B cell (primary cell): ENCODE measurements at regions not wholly inside any gene's neighbourhood (a gene's known extent, or its start where the extent isn't known, plus 50 kb on each side); places are given as distances from the start of the nearest gene placed in this dataset.

Experiments
- ATAC-seq: fragments of 200-7000 bp; cut with Tn5 transposase; one replicate; pipeline ENCODE4 v1.10.0; 2021; ENCODE audit warnings: low read depth, mild to moderate bottlenecking, moderate number of reproducible peaks, moderate library complexity
- CTCF ChIA-PET: fragments of 350-600 bp; sonication (Branson Sonifier 250); formaldehyde crosslinking; loops from one replicate; lab custom pipeline; 2021; ENCODE audit warnings: antibody characterized with exemption, inconsistent platforms; lab: Charles Lee
- POLR2A ChIA-PET: fragments of 350-600 bp; sonication (Branson Sonifier 250); formaldehyde crosslinking; loops from one replicate; lab custom pipeline; 2021; ENCODE audit warnings: antibody characterized with exemption; lab: Charles Lee
- DNase-seq: peaks from one replicate; pipeline ENCODE4 v3.0.0; 2013
- H2AFZ ChIP-seq: 2 replicates; pipeline ENCODE4 v1.6.1; 2012; ENCODE audit warnings: mild to moderate bottlenecking, low read depth, low read length; ENCODE audit not compliant: insufficient read depth, poor library complexity, severe bottlenecking
- H3K27ac ChIP-seq, 2 donors: 1 replicate in 1 of 2; 2 replicates in 1 of 2; pipeline ENCODE4 v1.5.1; 2012 to 2013; ENCODE audit warnings: low read length in 2 of 2, mild to moderate bottlenecking in 2 of 2, moderate library complexity in 1 of 2
- H3K27me3 ChIP-seq, 4 experiments: fragments of 200-600 bp in 1 of 4; sonication (generic) in 1 of 4; replicated peaks in 1 of 4; 1 replicate in 2 of 4; 2 replicates in 2 of 4; pipeline versions ENCODE4 v1.6.1 to v1.7.0; 2013 to 2016; ENCODE audit warnings: low read length in 3 of 4, mild to moderate bottlenecking in 2 of 4, mixed read lengths in 1 of 4, moderate library complexity in 1 of 4; ENCODE audit not compliant: insufficient read depth in 4 of 4, control insufficient read depth in 3 of 4; ENCODE audit errors: control extremely low read depth in 1 of 4
- H3K36me3 ChIP-seq, 2 experiments: replicated peaks in 1 of 2; 1 replicate in 1 of 2; 2 replicates in 1 of 2; pipeline versions ENCODE4 v1.6.1 to v1.7.1; 2013; ENCODE audit warnings: low read length in 1 of 2; ENCODE audit not compliant: insufficient read depth in 2 of 2, control insufficient read depth in 1 of 2; ENCODE audit errors: control extremely low read depth in 1 of 2, extremely low read depth in 1 of 2
- H3K4me1 ChIP-seq, 2 donors: fragments of 200-600 bp in 1 of 2; sonication (generic) in 1 of 2; 1 replicate in 1 of 2; 2 replicates in 1 of 2; pipeline versions ENCODE4 v1.5.1 to v1.6.1; 2013 to 2017; ENCODE audit warnings: low read length in 2 of 2; ENCODE audit not compliant: control insufficient read depth in 2 of 2, insufficient read depth in 2 of 2
- H3K4me2 ChIP-seq: replicated peaks from 2 replicates; pipeline ENCODE3; 2012; ENCODE audit warnings: mild to moderate bottlenecking, low read depth, low read length; ENCODE audit not compliant: poor library complexity, severe bottlenecking
- H3K4me3 ChIP-seq, 5 experiments: fragments of 200-600 bp in 1 of 5; sonication (generic) in 1 of 5; 1 replicate in 3 of 5; 2 replicates in 2 of 5; pipeline versions ENCODE4 v1.5.1 to v1.7.0; 2011 to 2016; ENCODE audit warnings: low read length in 4 of 5, mild to moderate bottlenecking in 4 of 5, low read depth in 2 of 5, control low read depth in 1 of 5, moderate library complexity in 1 of 5; ENCODE audit not compliant: insufficient read depth in 1 of 5; ENCODE audit errors: control extremely low read depth in 1 of 5, extremely low read depth in 1 of 5
- H3K79me2 ChIP-seq: fragments of 200-600 bp; sonication (generic); one replicate; pipeline ENCODE4 v1.6.0; 2016; ENCODE audit warnings: low read length; ENCODE audit not compliant: control insufficient read depth, insufficient read depth
- H3K9ac ChIP-seq: fragments of 200-600 bp; sonication (generic); 2 replicates; pipeline ENCODE4 v1.6.1; 2017; ENCODE audit warnings: mild to moderate bottlenecking, low read length, moderate library complexity
- H3K9me3 ChIP-seq, 3 donors: one replicate each; pipeline versions ENCODE4 v1.6.1 to v1.7.1; 2013; ENCODE audit warnings: low read length in 2 of 3; ENCODE audit not compliant: control insufficient read depth in 2 of 3, insufficient read depth in 1 of 3; ENCODE audit errors: control extremely low read depth in 1 of 3
- H4K20me1 ChIP-seq: 2 replicates; pipeline ENCODE4 v1.6.0; 2012; ENCODE audit warnings: mild to moderate bottlenecking, low read length; ENCODE audit not compliant: insufficient read depth, control insufficient read depth, poor library complexity, severe bottlenecking
- H3K27ac Mint-ChIP-seq: one replicate; pipeline ENCODE4 v1.8.0; 2021; ENCODE audit warnings: mixed read lengths
- H3K27me3 Mint-ChIP-seq: one replicate; pipeline ENCODE4 v1.8.0; 2021; ENCODE audit warnings: mixed read lengths
- H3K4me1 Mint-ChIP-seq: one replicate; pipeline ENCODE4 v1.8.0; 2021; ENCODE audit warnings: mixed read lengths
- H3K4me3 Mint-ChIP-seq: one replicate; pipeline ENCODE4 v1.8.0; 2021; ENCODE audit warnings: mixed read lengths
- H3K9me3 Mint-ChIP-seq: one replicate; pipeline ENCODE4 v1.8.0; 2022; ENCODE audit warnings: mixed read lengths; ENCODE audit not compliant: insufficient read depth
- EZH2 ChIP-seq: IDR thresholded peaks from 2 replicates; pipeline ENCODE4 v1.6.1; 2012; ENCODE audit warnings: borderline replicate concordance, low read depth, mild to moderate bottlenecking, moderate library complexity, low read length; ENCODE audit not compliant: insufficient read depth, poor library complexity, severe bottlenecking
- WGBS: methylation state at CpG from one replicate; pipeline ENCODE4 v1.1.5; 2013; ENCODE audit warnings: missing lambda C conversion rate; ENCODE audit not compliant: insufficient coverage; 5-methylcytosine and 5-hydroxymethylcytosine counted together
- intact Hi-C: fragments of 100-400 bp; cut with micrococcal nuclease; formaldehyde crosslinking; loops from one replicate; pipeline ENCODE4 v1.10.0; 2022
- TF ChIP-seq, protein P1 (sequence below): fragments of 200-600 bp; IDR thresholded peaks from one replicate; pipeline ENCODE4 v1.8.0; 2022; ENCODE audit warnings: antibody characterized with exemption, mild to moderate bottlenecking

DNA sequence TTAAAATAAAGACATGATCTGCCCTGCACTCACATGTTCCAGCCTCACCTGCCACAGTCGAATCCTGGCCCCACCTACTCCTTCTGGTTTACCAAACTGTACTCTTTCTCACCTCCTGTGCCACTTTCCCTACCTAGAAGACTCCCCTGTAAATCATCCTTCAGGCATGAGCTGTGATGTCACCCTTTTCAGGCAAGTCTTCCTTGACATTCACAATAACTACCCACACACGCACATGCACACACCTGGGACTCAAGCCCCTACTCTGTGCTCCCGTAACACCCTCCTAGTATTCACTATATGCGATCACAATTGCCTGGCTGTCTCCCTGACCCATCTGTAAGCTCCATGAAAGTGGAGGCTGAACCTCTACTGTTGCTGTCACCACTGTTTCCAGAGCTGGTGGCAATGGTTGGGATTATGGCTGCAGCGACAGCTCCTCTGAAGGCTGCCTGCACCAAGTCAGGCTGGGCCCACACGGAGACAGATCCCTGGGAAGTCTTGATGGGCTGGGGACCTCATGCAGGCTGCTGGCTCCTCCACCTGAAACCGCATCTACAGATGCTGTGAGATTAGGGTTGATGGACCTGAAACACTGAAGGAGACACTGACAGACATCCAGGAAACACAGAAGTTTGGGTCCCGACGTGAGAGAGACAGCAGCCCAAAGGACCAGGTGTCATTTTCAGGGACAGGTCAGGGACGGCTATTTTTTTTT lies 611.1 kb downstream of the UQCRFS1 start:
- H3K79me2 ChIP-seq = no peaks in the 10 kb centered on the region
- peaks cover 0 to 19% (median 7%) of the 10 kb centered on the region in 3 donors for H3K9me3 ChIP-seq
- ATAC-seq (no peak), DNase-seq (no peak)
- no peaks in the 10 kb centered on the region for H3K36me3 ChIP-seq
- TF ChIP-seq, protein P1, sequence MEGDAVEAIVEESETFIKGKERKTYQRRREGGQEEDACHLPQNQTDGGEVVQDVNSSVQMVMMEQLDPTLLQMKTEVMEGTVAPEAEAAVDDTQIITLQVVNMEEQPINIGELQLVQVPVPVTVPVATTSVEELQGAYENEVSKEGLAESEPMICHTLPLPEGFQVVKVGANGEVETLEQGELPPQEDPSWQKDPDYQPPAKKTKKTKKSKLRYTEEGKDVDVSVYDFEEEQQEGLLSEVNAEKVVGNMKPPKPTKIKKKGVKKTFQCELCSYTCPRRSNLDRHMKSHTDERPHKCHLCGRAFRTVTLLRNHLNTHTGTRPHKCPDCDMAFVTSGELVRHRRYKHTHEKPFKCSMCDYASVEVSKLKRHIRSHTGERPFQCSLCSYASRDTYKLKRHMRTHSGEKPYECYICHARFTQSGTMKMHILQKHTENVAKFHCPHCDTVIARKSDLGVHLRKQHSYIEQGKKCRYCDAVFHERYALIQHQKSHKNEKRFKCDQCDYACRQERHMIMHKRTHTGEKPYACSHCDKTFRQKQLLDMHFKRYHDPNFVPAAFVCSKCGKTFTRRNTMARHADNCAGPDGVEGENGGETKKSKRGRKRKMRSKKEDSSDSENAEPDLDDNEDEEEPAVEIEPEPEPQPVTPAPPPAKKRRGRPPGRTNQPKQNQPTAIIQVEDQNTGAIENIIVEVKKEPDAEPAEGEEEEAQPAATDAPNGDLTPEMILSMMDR = no peak
- H3K9ac ChIP-seq = no peak overlapping the region
- no peaks in the 10 kb centered on the region for H3K4me1 ChIP-seq
- Mint-ChIP-seq H3K27ac (no peak overlapping the region), H3K27me3 (no peaks in the 10 kb centered on the region), H3K4me3 (no peak overlapping the region), H3K9me3 (peaks cover 2% of the 10 kb centered on the region), H3K4me1 (no peaks in the 10 kb centered on the region)
- 75% methylated on average over 10 of the region's 10 CpGs for WGBS
- H3K27ac ChIP-seq = no peak overlapping the region
- ChIA-PET POLR2A (no interaction called here), CTCF (no interaction called here)
- H3K27me3 ChIP-seq = no peaks in the 10 kb centered on the region
- no peaks in the 10 kb centered on the region for H4K20me1 ChIP-seq
- intact Hi-C loops = no loop called here
- no peak overlapping the region for H3K4me3 ChIP-seq
- H3K4me2 ChIP-seq = no peak overlapping the region
- no peak overlapping the region for H2AFZ ChIP-seq

DNA sequence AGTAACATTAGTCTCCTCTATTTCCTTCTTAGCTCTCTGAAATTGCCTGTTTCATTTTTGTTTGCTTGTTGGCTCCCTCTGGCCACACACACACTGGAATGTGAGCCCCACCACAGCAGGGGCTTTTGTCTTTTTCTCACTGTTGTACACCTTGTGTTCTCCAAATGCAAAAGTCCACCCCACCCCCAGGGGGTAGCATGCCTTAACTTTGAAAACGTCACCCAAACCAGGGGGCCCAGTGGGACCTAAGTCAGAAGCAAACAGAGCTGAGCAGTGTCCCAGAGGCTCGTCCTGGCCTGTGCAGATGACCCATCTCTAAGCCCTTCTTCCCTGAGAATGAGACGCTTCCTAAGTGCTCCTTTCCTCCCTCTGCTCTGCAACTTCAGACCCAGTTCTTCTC lies 614.1 kb downstream of the UQCRFS1 start:
- H3K27me3 Mint-ChIP-seq = no peaks in the 10 kb centered on the region
- Histone ChIP-seq H3K4me2 (no peak overlapping the region), H3K27me3 (no peaks in the 10 kb centered on the region), H3K36me3 (no peaks in the 10 kb centered on the region), H3K9ac (no peak overlapping the region), H2AFZ (no peak overlapping the region), H3K4me1 (no peaks in the 10 kb centered on the region), H3K4me3 (no peak overlapping the region), H4K20me1 (no peaks in the 10 kb centered on the region), H3K79me2 (no peaks in the 10 kb centered on the region), H3K9me3 (peaks cover 0 to 16% (median 0%) of the 10 kb centered on the region in 3 donors), H3K27ac (no peak overlapping the region)
- DNase-seq (no peak), ATAC-seq (no peak)
- TF ChIP-seq, protein P1 = no peak
- no peak for TF ChIP-seq EZH2
- no peak overlapping the region for H3K4me3 Mint-ChIP-seq
- POLR2A ChIA-PET = no interaction called here
- WGBS = 72% methylated on average over 3 of the region's 3 CpGs
- intact Hi-C loops = no loop called here
- H3K9me3 Mint-ChIP-seq = peaks cover 6% of the 10 kb centered on the region
- CTCF ChIA-PET = no interaction called here
- no peak overlapping the region for H3K27ac Mint-ChIP-seq
- no peaks in the 10 kb centered on the region for H3K4me1 Mint-ChIP-seq
